Fibroblast of the aortic adventitia (primary cell): ENCODE measurements at regions not wholly inside any gene's neighbourhood (a gene's known extent, or its start where the extent isn't known, plus 50 kb on each side); places are given as distances from the start of the nearest gene placed in this dataset.

Experiments used
- DNase-seq: peaks from one replicate; pipeline ENCODE4 v3.0.0-alpha.2; 2010; ENCODE audit warnings: low read depth
- H3K4me3 ChIP-seq: 2 replicates; pipeline ENCODE4 v1.5.1; 2011; ENCODE audit warnings: low read depth, mild to moderate bottlenecking, control low read depth, low read length, moderate library complexity
- CTCF ChIP-seq: IDR thresholded peaks from 2 replicates; pipeline ENCODE4 v1.5.1; 2011; ENCODE audit warnings: mild to moderate bottlenecking, low read length, control low read depth, inconsistent platforms; ENCODE audit not compliant: insufficient read depth

DNA sequence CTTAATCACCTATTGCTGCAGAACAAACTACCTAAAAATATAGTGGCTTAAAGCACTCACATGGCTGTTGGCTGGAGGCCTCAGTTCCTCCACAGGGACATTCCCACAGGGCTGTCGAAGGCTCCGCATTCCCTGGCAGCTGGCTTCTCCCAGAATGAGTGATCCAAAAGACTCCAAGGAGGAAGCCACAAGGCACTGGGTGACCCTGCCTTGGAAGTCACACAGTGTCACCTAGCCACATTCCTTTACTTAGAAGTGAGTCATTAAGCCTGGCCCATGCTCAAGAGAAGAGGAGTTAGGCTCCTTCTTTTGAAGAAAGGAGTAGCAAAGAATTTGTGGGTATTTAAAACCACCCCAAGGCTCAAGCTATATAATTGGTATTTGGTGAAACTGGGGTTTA is 63.9 kb upstream of the MAP1LC3B2 start:
- no peak for TF ChIP-seq CTCF
- DNase-seq = peak; percentile 31
- H3K4me3 ChIP-seq = no peak overlapping the region

- no peak for TF ChIP-seq CTCF
- no peak overlapping the region for H3K4me3 ChIP-seq
Measured at GRCh38 chr12:116497051-116497591, 62.1 kb upstream of the MAP1LC3B2 start.

GRCh38 chr12:116498471-116498870 is 60.7 kb upstream of the MAP1LC3B2 start:
- no peak overlapping the region for H3K4me3 ChIP-seq
- DNase-seq = peak; percentile 81
- TF ChIP-seq CTCF = no peak

More at GRCh38 chr12:116497051-116497591, 62.1 kb upstream of the MAP1LC3B2 start:
- no peak for DNase-seq

GRCh38 chr12:116502141-116502725 is 56.9 kb upstream of the MAP1LC3B2 start:
- H3K4me3 ChIP-seq = no peak overlapping the region
- TF ChIP-seq CTCF = no peak
- DNase-seq = no peak

DNA sequence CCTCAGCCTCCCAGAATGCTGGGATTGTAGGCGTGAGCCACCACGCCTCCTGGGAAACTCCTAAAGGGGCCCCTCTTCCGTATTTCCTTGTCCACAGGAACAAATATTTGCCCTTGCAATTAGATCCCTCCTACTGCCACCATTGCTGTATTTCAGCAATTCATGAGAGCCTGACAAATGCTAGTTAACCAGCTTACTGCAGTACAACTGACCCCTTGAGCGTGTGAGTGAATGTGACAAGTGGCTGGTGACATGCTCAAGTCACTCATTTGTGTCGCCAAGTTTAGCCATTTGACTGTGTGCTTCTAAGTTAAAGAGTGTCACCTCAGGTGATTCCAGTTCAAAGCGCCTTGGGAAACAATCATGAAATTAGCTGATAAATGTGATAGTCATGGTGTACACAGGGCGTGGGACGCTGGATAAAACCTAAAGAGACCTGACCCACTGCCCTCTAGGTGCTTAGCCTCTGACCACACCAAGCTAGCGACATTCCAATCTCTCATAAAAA is 56.1 kb upstream of the MAP1LC3B2 start:
- no peak overlapping the region for H3K4me3 ChIP-seq
- no peak for TF ChIP-seq CTCF
- DNase-seq = no peak

GRCh38 chr12:116504438-116504837 is 54.7 kb upstream of the MAP1LC3B2 start:
- TF ChIP-seq CTCF = no peak
- DNase-seq = no peak
- no peak overlapping the region for H3K4me3 ChIP-seq

GRCh38 chr12:116506697-116507064 is 52.5 kb upstream of the MAP1LC3B2 start:
- TF ChIP-seq CTCF = no peak
- DNase-seq = no peak
- no peak overlapping the region for H3K4me3 ChIP-seq
